NCI-H2081 (cell line): ENCODE measurements at regions not wholly inside any gene's neighbourhood (a gene's known extent, or its start where the extent isn't known, plus 50 kb on each side); places are given as distances from the start of the nearest gene placed in this dataset.
A peak's percentile ranks its signal among the peaks of the same experiment; 100 is the strongest.

Experiments
- DNase-seq, 2 experiments: peaks; one replicate each; lab custom pipeline; 2025; lab: John Stamatoyannopoulos, UW

GRCh38 chr9:14395317-14396082 is 81.6 kb upstream of the NFIB start:
- peak; percentile 9 to 39 for DNase-seq

- no peak for DNase-seq
Observed at GRCh38 chr9:14393418-14393817, 79.5 kb upstream of the NFIB start.

- DNase-seq: no peak
Observed at GRCh38 chr9:14391620-14392019, 77.7 kb upstream of the NFIB start.

GRCh38 chr9:14389657-14390056 is 75.7 kb upstream of the NFIB start:
- no peak for DNase-seq

GRCh38 chr9:14389146-14389545 is 75.2 kb upstream of the NFIB start:
- DNase-seq: no peak

- no peak for DNase-seq
Observed at GRCh38 chr9:14383773-14384172, 69.8 kb upstream of the NFIB start.

GRCh38 chr9:14383294-14383693 is 69.4 kb upstream of the NFIB start:
- peak; percentile 27 to 56 for DNase-seq

- peak in 1 of 2 experiments; percentile 17 for DNase-seq
Observed at GRCh38 chr9:14380061-14380836, 66.3 kb upstream of the NFIB start.

GRCh38 chr9:14379280-14379679 is 65.3 kb upstream of the NFIB start:
- no peak for DNase-seq

- no peak for DNase-seq
Observed at GRCh38 chr9:14373706-14374105, 59.8 kb upstream of the NFIB start.

GRCh38 chr9:14373336-14373666 is 59.4 kb upstream of the NFIB start:
- no peak for DNase-seq

GRCh38 chr9:14372437-14373335 is 58.7 kb upstream of the NFIB start:
- peak in 1 of 2 experiments; percentile 33 for DNase-seq

GRCh38 chr9:14369011-14369410 is 55.1 kb upstream of the NFIB start:
- no peak for DNase-seq

GRCh38 chr9:14366076-14366475 is 52.1 kb upstream of the NFIB start:
- no peak for DNase-seq

- DNase-seq: no peak
Observed at GRCh38 chr9:14365670-14366069, 51.7 kb upstream of the NFIB start.
